WTC11 (cell line): ENCODE measurements at regions not wholly inside any gene's neighbourhood (a gene's known extent, or its start where the extent isn't known, plus 50 kb on each side); places are given as distances from the start of the nearest gene placed in this dataset.

Experiments
- ATAC-seq: fragments of 200-7000 bp; cut with Tn5 transposase; 2 replicates; pipeline ENCODE4 v1.10.0; 2021; ENCODE audit warnings: mild to moderate bottlenecking, moderate library complexity
- CTCF ChIA-PET: fragments of 300-600 bp; sonication (Branson Sonifier 250); formaldehyde crosslinking; loops from one replicate; lab custom pipeline; 2021; ENCODE audit warnings: antibody characterized with exemption; lab: Charles Lee
- POLR2A ChIA-PET: fragments of 350-600 bp; sonication (Branson Sonifier 250); formaldehyde crosslinking; loops from one replicate; lab custom pipeline; 2021; ENCODE audit warnings: antibody characterized with exemption; lab: Charles Lee
- DNase-seq: peaks from one replicate; pipeline ENCODE4 v3.0.0; 2021; ENCODE audit warnings: low spot score
- H3K27ac Mint-ChIP-seq: 2 replicates; pipeline ENCODE4 v1.8.0; 2021; ENCODE audit warnings: mixed read lengths
- H3K27me3 Mint-ChIP-seq: 2 replicates; pipeline ENCODE4 v1.8.0; 2021; ENCODE audit warnings: low read depth, mild to moderate bottlenecking, moderate library complexity, mixed read lengths
- H3K36me3 Mint-ChIP-seq: 2 replicates; pipeline ENCODE4 v1.8.0; 2021; ENCODE audit warnings: mixed read lengths
- H3K4me1 Mint-ChIP-seq: 2 replicates; pipeline ENCODE4 v1.8.0; 2022; ENCODE audit warnings: mixed read lengths
- H3K4me3 Mint-ChIP-seq: 2 replicates; pipeline ENCODE4 v1.8.0; 2021; ENCODE audit warnings: mild to moderate bottlenecking, moderate library complexity, mixed read lengths
- H3K9me3 Mint-ChIP-seq: 2 replicates; pipeline ENCODE4 v1.8.0; 2021; ENCODE audit warnings: mixed read lengths
- GTF2I ChIP-seq: fragments of 250-450 bp; sonication (Bioruptor Pico); conservative IDR thresholded peaks from 2 replicates; pipeline ENCODE4 v1.4.0; 2021; ENCODE audit warnings: mild to moderate bottlenecking
- HMGA2 ChIP-seq: fragments of 250-450 bp; sonication (Bioruptor Pico); IDR thresholded peaks from 2 replicates; pipeline ENCODE4 v1.4.0; 2021; ENCODE audit warnings: mild to moderate bottlenecking, moderate library complexity
- NR3C1 ChIP-seq: sonication (generic); formaldehyde crosslinking; conservative IDR thresholded peaks from 2 replicates; pipeline ENCODE4 v1.8.1; 2023; ENCODE audit warnings: low read depth, mild to moderate bottlenecking, missing genetic modification reagents
- SMAD3 ChIP-seq: sonication (generic); formaldehyde crosslinking; IDR thresholded peaks from 2 replicates; pipeline ENCODE4 v1.8.0; 2022; ENCODE audit warnings: missing genetic modification reagents, mild to moderate bottlenecking, borderline replicate concordance
- ZBTB21 ChIP-seq: sonication (generic); formaldehyde crosslinking; IDR thresholded peaks from 2 replicates; pipeline ENCODE4 v1.8.1; 2023; ENCODE audit warnings: mild to moderate bottlenecking, missing genetic modification reagents, borderline replicate concordance
- ZNF138 ChIP-seq: sonication (generic); formaldehyde crosslinking; conservative IDR thresholded peaks from 2 replicates; pipeline ENCODE4 v1.8.1; 2022; ENCODE audit warnings: mild to moderate bottlenecking, moderate library complexity, missing genetic modification reagents
- ZNF263 ChIP-seq: sonication (generic); formaldehyde crosslinking; IDR thresholded peaks from 2 replicates; pipeline ENCODE4 v1.8.1; 2022; ENCODE audit warnings: low read depth, mild to moderate bottlenecking, moderate library complexity, missing genetic modification reagents
- ZNF671 ChIP-seq: fragments of 250-450 bp; sonication (Bioruptor Pico); IDR thresholded peaks from 2 replicates; pipeline ENCODE4 v1.8.0; 2021; ENCODE audit warnings: mild to moderate bottlenecking
- TF ChIP-seq, protein P1 (sequence below): fragments of 250-450 bp; sonication (Bioruptor Pico); IDR thresholded peaks from 2 replicates; pipeline ENCODE4 v1.8.0; 2021; ENCODE audit warnings: mild to moderate bottlenecking
- TF ChIP-seq, protein P2 (sequence below): sonication (generic); formaldehyde crosslinking; IDR thresholded peaks from 2 replicates; pipeline ENCODE4 v1.8.0; 2022; ENCODE audit warnings: missing genetic modification reagents
- TF ChIP-seq, protein P3 (sequence below): sonication (generic); formaldehyde crosslinking; IDR thresholded peaks from 2 replicates; pipeline ENCODE4 v1.8.0; 2022; ENCODE audit warnings: mild to moderate bottlenecking, missing genetic modification reagents
- TF ChIP-seq, protein P4 (sequence below): sonication (generic); formaldehyde crosslinking; IDR thresholded peaks from 2 replicates; pipeline ENCODE4 v1.8.1; 2023; ENCODE audit warnings: mild to moderate bottlenecking, missing genetic modification reagents, moderate library complexity
- TF ChIP-seq, protein P5 (sequence below): sonication (generic); formaldehyde crosslinking; IDR thresholded peaks from 2 replicates; pipeline ENCODE4 v1.8.0; 2023; ENCODE audit warnings: missing genetic modification reagents, mild to moderate bottlenecking, borderline replicate concordance
- TF ChIP-seq, protein P6 (sequence below): fragments of 250-450 bp; sonication (Bioruptor Pico); IDR thresholded peaks from 2 replicates; pipeline ENCODE4 v1.9.0; 2021; ENCODE audit warnings: mild to moderate bottlenecking, borderline replicate concordance
- TF ChIP-seq, protein P7 (sequence below): sonication (generic); formaldehyde crosslinking; IDR thresholded peaks from 2 replicates; pipeline ENCODE4 v1.8.1; 2022; ENCODE audit warnings: mild to moderate bottlenecking, missing genetic modification reagents, moderate library complexity, borderline replicate concordance
- TF ChIP-seq, protein P8 (sequence below): fragments of 250-450 bp; sonication (Bioruptor Pico); IDR thresholded peaks from 2 replicates; pipeline ENCODE4 v2.1.2; 2022; ENCODE audit warnings: mild to moderate bottlenecking, moderate library complexity

DNA sequence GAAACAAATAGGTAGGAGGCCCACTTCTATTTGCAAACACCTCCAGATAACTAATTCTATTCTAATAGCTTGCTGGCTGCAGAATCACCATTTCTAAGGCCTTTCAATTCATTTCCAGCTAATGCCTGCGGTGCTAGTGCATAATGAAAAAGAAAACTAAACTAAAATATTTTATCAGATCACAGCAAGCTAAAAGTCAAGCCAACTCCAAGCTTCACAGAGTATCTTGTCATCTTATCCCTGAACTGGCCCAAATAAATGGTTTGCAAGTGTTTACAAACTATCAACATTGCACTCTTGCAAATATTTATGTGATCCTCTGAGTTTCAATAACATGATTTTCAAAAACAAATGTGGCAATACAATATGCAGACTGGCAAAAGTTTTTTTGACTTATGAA, 166.0 kb downstream of the IPMK start:
- H3K27ac Mint-ChIP-seq = no peak overlapping the region
- POLR2A ChIA-PET = no interaction called here
- ATAC-seq = no peak
- TF ChIP-seq ZNF138 (CRISPR knock-in tag) = no peak
- no peak for TF ChIP-seq ZBTB21 (CRISPR knock-in tag)
- no peak for TF ChIP-seq SMAD3 (CRISPR knock-in tag)
- TF ChIP-seq ZNF671 = no peak
- TF ChIP-seq, protein P1, sequence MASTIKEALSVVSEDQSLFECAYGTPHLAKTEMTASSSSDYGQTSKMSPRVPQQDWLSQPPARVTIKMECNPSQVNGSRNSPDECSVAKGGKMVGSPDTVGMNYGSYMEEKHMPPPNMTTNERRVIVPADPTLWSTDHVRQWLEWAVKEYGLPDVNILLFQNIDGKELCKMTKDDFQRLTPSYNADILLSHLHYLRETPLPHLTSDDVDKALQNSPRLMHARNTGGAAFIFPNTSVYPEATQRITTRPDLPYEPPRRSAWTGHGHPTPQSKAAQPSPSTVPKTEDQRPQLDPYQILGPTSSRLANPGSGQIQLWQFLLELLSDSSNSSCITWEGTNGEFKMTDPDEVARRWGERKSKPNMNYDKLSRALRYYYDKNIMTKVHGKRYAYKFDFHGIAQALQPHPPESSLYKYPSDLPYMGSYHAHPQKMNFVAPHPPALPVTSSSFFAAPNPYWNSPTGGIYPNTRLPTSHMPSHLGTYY (CRISPR knock-in tag) = no peak
- TF ChIP-seq, protein P2, sequence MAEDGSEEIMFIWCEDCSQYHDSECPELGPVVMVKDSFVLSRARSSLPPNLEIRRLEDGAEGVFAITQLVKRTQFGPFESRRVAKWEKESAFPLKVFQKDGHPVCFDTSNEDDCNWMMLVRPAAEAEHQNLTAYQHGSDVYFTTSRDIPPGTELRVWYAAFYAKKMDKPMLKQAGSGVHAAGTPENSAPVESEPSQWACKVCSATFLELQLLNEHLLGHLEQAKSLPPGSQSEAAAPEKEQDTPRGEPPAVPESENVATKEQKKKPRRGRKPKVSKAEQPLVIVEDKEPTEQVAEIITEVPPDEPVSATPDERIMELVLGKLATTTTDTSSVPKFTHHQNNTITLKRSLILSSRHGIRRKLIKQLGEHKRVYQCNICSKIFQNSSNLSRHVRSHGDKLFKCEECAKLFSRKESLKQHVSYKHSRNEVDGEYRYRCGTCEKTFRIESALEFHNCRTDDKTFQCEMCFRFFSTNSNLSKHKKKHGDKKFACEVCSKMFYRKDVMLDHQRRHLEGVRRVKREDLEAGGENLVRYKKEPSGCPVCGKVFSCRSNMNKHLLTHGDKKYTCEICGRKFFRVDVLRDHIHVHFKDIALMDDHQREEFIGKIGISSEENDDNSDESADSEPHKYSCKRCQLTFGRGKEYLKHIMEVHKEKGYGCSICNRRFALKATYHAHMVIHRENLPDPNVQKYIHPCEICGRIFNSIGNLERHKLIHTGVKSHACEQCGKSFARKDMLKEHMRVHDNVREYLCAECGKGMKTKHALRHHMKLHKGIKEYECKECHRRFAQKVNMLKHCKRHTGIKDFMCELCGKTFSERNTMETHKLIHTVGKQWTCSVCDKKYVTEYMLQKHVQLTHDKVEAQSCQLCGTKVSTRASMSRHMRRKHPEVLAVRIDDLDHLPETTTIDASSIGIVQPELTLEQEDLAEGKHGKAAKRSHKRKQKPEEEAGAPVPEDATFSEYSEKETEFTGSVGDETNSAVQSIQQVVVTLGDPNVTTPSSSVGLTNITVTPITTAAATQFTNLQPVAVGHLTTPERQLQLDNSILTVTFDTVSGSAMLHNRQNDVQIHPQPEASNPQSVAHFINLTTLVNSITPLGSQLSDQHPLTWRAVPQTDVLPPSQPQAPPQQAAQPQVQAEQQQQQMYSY (CRISPR knock-in tag) = no peak
- TF ChIP-seq GTF2I (CRISPR knock-in tag) = no peak
- TF ChIP-seq, protein P3, sequence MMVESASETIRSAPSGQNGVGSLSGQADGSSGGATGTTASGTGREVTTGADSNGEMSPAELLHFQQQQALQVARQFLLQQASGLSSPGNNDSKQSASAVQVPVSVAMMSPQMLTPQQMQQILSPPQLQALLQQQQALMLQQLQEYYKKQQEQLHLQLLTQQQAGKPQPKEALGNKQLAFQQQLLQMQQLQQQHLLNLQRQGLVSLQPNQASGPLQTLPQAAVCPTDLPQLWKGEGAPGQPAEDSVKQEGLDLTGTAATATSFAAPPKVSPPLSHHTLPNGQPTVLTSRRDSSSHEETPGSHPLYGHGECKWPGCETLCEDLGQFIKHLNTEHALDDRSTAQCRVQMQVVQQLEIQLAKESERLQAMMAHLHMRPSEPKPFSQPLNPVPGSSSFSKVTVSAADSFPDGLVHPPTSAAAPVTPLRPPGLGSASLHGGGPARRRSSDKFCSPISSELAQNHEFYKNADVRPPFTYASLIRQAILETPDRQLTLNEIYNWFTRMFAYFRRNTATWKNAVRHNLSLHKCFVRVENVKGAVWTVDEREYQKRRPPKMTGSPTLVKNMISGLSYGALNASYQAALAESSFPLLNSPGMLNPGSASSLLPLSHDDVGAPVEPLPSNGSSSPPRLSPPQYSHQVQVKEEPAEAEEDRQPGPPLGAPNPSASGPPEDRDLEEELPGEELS (CRISPR knock-in tag) = no peak
- TF ChIP-seq NR3C1 = no peak
- TF ChIP-seq HMGA2 (CRISPR knock-in tag) = no peak
- TF ChIP-seq, protein P4, sequence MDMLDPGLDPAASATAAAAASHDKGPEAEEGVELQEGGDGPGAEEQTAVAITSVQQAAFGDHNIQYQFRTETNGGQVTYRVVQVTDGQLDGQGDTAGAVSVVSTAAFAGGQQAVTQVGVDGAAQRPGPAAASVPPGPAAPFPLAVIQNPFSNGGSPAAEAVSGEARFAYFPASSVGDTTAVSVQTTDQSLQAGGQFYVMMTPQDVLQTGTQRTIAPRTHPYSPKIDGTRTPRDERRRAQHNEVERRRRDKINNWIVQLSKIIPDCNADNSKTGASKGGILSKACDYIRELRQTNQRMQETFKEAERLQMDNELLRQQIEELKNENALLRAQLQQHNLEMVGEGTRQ (CRISPR knock-in tag) = no peak
- TF ChIP-seq, protein P5, sequence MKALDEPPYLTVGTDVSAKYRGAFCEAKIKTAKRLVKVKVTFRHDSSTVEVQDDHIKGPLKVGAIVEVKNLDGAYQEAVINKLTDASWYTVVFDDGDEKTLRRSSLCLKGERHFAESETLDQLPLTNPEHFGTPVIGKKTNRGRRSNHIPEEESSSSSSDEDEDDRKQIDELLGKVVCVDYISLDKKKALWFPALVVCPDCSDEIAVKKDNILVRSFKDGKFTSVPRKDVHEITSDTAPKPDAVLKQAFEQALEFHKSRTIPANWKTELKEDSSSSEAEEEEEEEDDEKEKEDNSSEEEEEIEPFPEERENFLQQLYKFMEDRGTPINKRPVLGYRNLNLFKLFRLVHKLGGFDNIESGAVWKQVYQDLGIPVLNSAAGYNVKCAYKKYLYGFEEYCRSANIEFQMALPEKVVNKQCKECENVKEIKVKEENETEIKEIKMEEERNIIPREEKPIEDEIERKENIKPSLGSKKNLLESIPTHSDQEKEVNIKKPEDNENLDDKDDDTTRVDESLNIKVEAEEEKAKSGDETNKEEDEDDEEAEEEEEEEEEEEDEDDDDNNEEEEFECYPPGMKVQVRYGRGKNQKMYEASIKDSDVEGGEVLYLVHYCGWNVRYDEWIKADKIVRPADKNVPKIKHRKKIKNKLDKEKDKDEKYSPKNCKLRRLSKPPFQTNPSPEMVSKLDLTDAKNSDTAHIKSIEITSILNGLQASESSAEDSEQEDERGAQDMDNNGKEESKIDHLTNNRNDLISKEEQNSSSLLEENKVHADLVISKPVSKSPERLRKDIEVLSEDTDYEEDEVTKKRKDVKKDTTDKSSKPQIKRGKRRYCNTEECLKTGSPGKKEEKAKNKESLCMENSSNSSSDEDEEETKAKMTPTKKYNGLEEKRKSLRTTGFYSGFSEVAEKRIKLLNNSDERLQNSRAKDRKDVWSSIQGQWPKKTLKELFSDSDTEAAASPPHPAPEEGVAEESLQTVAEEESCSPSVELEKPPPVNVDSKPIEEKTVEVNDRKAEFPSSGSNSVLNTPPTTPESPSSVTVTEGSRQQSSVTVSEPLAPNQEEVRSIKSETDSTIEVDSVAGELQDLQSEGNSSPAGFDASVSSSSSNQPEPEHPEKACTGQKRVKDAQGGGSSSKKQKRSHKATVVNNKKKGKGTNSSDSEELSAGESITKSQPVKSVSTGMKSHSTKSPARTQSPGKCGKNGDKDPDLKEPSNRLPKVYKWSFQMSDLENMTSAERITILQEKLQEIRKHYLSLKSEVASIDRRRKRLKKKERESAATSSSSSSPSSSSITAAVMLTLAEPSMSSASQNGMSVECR = no peak
- TF ChIP-seq, protein P6, sequence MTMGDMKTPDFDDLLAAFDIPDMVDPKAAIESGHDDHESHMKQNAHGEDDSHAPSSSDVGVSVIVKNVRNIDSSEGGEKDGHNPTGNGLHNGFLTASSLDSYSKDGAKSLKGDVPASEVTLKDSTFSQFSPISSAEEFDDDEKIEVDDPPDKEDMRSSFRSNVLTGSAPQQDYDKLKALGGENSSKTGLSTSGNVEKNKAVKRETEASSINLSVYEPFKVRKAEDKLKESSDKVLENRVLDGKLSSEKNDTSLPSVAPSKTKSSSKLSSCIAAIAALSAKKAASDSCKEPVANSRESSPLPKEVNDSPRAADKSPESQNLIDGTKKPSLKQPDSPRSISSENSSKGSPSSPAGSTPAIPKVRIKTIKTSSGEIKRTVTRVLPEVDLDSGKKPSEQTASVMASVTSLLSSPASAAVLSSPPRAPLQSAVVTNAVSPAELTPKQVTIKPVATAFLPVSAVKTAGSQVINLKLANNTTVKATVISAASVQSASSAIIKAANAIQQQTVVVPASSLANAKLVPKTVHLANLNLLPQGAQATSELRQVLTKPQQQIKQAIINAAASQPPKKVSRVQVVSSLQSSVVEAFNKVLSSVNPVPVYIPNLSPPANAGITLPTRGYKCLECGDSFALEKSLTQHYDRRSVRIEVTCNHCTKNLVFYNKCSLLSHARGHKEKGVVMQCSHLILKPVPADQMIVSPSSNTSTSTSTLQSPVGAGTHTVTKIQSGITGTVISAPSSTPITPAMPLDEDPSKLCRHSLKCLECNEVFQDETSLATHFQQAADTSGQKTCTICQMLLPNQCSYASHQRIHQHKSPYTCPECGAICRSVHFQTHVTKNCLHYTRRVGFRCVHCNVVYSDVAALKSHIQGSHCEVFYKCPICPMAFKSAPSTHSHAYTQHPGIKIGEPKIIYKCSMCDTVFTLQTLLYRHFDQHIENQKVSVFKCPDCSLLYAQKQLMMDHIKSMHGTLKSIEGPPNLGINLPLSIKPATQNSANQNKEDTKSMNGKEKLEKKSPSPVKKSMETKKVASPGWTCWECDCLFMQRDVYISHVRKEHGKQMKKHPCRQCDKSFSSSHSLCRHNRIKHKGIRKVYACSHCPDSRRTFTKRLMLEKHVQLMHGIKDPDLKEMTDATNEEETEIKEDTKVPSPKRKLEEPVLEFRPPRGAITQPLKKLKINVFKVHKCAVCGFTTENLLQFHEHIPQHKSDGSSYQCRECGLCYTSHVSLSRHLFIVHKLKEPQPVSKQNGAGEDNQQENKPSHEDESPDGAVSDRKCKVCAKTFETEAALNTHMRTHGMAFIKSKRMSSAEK (CRISPR knock-in tag) = no peak
- TF ChIP-seq, protein P7, sequence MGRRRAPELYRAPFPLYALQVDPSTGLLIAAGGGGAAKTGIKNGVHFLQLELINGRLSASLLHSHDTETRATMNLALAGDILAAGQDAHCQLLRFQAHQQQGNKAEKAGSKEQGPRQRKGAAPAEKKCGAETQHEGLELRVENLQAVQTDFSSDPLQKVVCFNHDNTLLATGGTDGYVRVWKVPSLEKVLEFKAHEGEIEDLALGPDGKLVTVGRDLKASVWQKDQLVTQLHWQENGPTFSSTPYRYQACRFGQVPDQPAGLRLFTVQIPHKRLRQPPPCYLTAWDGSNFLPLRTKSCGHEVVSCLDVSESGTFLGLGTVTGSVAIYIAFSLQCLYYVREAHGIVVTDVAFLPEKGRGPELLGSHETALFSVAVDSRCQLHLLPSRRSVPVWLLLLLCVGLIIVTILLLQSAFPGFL (CRISPR knock-in tag) = no peak
- TF ChIP-seq, protein P8, sequence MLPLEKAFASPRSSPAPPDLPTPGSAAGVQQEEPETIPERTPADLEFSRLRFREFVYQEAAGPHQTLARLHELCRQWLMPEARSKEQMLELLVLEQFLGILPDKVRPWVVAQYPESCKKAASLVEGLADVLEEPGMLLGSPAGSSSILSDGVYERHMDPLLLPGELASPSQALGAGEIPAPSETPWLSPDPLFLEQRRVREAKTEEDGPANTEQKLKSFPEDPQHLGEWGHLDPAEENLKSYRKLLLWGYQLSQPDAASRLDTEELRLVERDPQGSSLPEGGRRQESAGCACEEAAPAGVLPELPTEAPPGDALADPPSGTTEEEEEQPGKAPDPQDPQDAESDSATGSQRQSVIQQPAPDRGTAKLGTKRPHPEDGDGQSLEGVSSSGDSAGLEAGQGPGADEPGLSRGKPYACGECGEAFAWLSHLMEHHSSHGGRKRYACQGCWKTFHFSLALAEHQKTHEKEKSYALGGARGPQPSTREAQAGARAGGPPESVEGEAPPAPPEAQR = no peak
- no peak for TF ChIP-seq ZNF263
- TF ChIP-seq, all 79 proteins: peak for 0
- Mint-ChIP-seq H3K27me3 (peaks cover 3% of the 10 kb centered on the region), H3K4me3 (no peak overlapping the region), H3K4me1 (peaks cover 19% of the 10 kb centered on the region), H3K36me3 (peaks cover 10% of the 10 kb centered on the region), H3K9me3 (peaks cover 29% of the 10 kb centered on the region)
- DNase-seq = no peak
- CTCF ChIA-PET = no interaction called here
